ENCODE measurements at regions not wholly inside any gene's neighbourhood (a gene's known extent, or its start where the extent isn't known, plus 50 kb on each side); places are given as distances from the start of the nearest gene placed in this dataset.
A peak's percentile ranks its signal among the peaks of the same experiment; 100 is the strongest.

DNA sequence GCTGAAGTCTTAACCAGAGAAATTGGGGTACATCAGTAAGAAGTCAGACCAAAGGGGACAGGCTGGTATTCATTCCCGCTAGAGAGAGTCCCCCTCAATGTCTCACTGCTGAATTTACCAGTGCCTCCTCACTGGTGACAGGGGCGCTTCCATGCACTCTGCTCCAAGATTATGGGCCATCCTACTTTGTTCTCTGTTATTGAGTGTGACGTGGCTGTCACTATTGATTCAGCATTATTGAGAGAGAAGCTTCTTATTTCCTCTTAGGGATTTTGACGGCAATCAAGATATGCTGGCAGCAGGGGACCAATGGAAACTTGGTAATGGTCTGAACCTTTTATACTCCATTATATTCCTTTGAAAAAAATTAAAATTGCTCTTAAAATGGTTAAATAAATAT lies 118.6 kb downstream of the SYF2 start:
- intact Hi-C loops (cut with DNase I; ENCODE audit: low total_unique reads), result no loop called here
- DNase-seq, result no peak
- TF ChIP-seq POLR2A (IDR thresholded peaks at IDR 0.05), result no peak
- TF ChIP-seq POLR2AphosphoS5 (IDR thresholded peaks at IDR 0.05), result no peak
- TF ChIP-seq, protein P1, sequence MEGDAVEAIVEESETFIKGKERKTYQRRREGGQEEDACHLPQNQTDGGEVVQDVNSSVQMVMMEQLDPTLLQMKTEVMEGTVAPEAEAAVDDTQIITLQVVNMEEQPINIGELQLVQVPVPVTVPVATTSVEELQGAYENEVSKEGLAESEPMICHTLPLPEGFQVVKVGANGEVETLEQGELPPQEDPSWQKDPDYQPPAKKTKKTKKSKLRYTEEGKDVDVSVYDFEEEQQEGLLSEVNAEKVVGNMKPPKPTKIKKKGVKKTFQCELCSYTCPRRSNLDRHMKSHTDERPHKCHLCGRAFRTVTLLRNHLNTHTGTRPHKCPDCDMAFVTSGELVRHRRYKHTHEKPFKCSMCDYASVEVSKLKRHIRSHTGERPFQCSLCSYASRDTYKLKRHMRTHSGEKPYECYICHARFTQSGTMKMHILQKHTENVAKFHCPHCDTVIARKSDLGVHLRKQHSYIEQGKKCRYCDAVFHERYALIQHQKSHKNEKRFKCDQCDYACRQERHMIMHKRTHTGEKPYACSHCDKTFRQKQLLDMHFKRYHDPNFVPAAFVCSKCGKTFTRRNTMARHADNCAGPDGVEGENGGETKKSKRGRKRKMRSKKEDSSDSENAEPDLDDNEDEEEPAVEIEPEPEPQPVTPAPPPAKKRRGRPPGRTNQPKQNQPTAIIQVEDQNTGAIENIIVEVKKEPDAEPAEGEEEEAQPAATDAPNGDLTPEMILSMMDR (IDR thresholded peaks at IDR 0.05 in 8 of 11, conservative IDR thresholded peaks at IDR 0.05 in 3 of 11), result no peak
- H3K36me3 ChIP-seq, result no peaks in the 10 kb centered on the region
- 71 to 85% (median 84%) methylated on average over 4 of the region's 4 CpGs for WGBS, 5 donors
- H3K4me3 ChIP-seq, result no peak overlapping the region
- peaks cover 0 to 6% (median 0%) of the 10 kb centered on the region in 7 donors for H3K27me3 ChIP-seq (replicated peaks in 1 of 7)
- H3K27ac ChIP-seq, result peak overlapping the region in 3 of 8 donors; percentile 49 to 55 (median 53)
- peaks cover 0 to 28% (median 13%) of the 10 kb centered on the region in 8 donors for H3K9me3 ChIP-seq
- H3K4me1 ChIP-seq, result peaks cover 0 to 17% (median 0%) of the 10 kb centered on the region in 6 donors

DNA sequence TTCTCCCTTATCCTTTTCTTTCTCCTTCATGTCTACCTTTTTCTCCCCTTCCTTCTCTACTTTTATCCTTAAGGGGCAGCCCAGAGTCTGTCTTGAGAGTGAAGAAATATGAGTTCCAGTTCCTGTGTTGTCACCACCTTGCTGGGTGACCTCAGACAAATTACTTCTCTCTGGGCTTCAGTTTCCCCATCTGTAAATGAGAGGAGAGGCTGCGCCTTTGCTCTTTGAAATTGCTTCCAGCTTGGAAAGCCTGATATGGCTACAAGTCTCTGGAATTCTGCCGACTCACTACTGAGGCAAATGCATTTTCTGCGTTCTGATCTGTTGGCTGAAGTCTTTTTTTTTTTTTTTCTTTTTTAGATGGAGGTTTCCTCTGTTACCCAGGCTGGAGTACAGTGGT lies 119.2 kb downstream of the SYF2 start:
- DNase-seq, result no peak
- Histone ChIP-seq H3K27ac (peak overlapping the region in 5 of 8 donors; percentile 36 to 55 (median 49)), H3K27me3 (replicated peaks in 1 of 7) (peaks cover 0 to 6% (median 0%) of the 10 kb centered on the region in 7 donors), H3K4me1 (peaks cover 0 to 17% (median 0%) of the 10 kb centered on the region in 6 donors), H3K36me3 (no peaks in the 10 kb centered on the region), H3K4me3 (no peak overlapping the region), H3K9me3 (peaks cover 0 to 28% (median 13%) of the 10 kb centered on the region in 8 donors)
- intact Hi-C loops (cut with DNase I; ENCODE audit: low total_unique reads), result no loop called here
- WGBS, 5 donors, result 48 to 76% (median 61%) methylated on average over 3 of the region's 3 CpGs
- TF ChIP-seq, protein P1 (IDR thresholded peaks at IDR 0.05 in 8 of 11, conservative IDR thresholded peaks at IDR 0.05 in 3 of 11), result no peak
- no peak for TF ChIP-seq POLR2A (IDR thresholded peaks at IDR 0.05)
- no peak for TF ChIP-seq POLR2AphosphoS5 (IDR thresholded peaks at IDR 0.05)

DNA sequence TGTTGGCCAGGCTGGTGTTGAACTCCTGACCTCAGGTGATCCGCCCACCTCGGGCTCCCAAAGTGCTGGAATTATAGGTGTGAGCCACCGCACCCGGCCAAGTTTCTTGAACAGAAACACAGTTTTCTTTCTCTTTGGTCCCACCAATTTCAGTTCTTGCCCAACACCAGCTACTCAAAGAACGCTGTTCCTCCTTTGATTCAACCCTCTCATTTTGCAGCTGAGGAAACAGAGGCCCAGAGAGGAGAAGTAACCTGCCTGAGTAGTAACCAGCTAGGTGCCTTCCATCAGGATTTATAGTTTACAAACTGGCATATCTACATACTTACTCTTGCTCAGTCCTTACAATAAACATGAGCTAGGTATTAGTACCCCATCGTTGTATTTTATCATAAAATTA lies 119.9 kb downstream of the SYF2 start:
- Histone ChIP-seq H3K27me3 (replicated peaks in 1 of 7) (peaks cover 0 to 8% (median 0%) of the 10 kb centered on the region in 7 donors), H3K27ac (peak overlapping the region in 5 of 8 donors; percentile 36 to 55 (median 49)), H3K4me1 (peaks cover 0 to 17% (median 0%) of the 10 kb centered on the region in 6 donors), H3K9me3 (peaks cover 0 to 24% (median 13%) of the 10 kb centered on the region in 8 donors), H3K36me3 (no peaks in the 10 kb centered on the region), H3K4me3 (no peak overlapping the region)
- no peak for DNase-seq
- no peak for TF ChIP-seq POLR2A (IDR thresholded peaks at IDR 0.05)
- TF ChIP-seq, protein P1 (IDR thresholded peaks at IDR 0.05 in 8 of 11, conservative IDR thresholded peaks at IDR 0.05 in 3 of 11), result no peak
- TF ChIP-seq POLR2AphosphoS5 (IDR thresholded peaks at IDR 0.05), result no peak
- intact Hi-C loops (cut with DNase I; ENCODE audit: low total_unique reads), result no loop called here
- WGBS, 5 donors, result 70 to 84% (median 77%) methylated on average over 6 of the region's 6 CpGs

DNA sequence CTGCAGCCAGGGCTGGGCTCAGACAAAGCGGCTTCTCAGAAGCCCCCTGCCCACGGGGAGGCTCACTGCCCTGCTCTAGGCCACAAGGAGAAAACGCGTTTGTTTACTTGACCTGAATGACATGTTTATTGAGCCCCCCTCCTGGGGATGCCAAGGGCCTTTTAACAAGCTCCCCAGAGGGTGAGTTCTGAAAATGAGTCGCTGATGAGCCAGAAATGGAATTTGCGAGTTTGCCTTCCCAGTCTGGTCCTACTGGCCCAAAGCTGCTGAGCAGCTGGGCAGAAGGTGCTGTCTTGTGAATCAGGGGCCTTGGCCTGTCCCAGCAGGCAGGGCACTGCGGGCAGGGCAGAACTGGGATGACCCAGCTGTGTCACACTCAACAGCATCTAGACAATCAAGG lies 120.6 kb downstream of the SYF2 start:
- Histone ChIP-seq H3K36me3 (no peaks in the 10 kb centered on the region), H3K9me3 (peaks cover 0 to 18% (median 13%) of the 10 kb centered on the region in 8 donors), H3K27me3 (replicated peaks in 1 of 7) (peaks cover 0 to 12% (median 0%) of the 10 kb centered on the region in 7 donors), H3K4me3 (no peak overlapping the region), H3K4me1 (peaks cover 0 to 17% (median 0%) of the 10 kb centered on the region in 6 donors), H3K27ac (peak overlapping the region in 1 of 8 donors; percentile 49)
- no peak for DNase-seq
- WGBS, 5 donors, result 63 to 85% (median 77%) methylated on average over 5 to 7 of the region's 7 CpGs
- intact Hi-C loops (cut with DNase I; ENCODE audit: low total_unique reads), result no loop called here
- no peak for TF ChIP-seq POLR2AphosphoS5 (IDR thresholded peaks at IDR 0.05)
- TF ChIP-seq, protein P1 (IDR thresholded peaks at IDR 0.05 in 8 of 11, conservative IDR thresholded peaks at IDR 0.05 in 3 of 11), result no peak
- TF ChIP-seq POLR2A (IDR thresholded peaks at IDR 0.05), result no peak

Measured in spleen (tissue), 11 donors.